ENCODE measurements at regions not wholly inside any gene's neighbourhood (a gene's known extent, or its start where the extent isn't known, plus 50 kb on each side); places are given as distances from the start of the nearest gene placed in this dataset.

DNA sequence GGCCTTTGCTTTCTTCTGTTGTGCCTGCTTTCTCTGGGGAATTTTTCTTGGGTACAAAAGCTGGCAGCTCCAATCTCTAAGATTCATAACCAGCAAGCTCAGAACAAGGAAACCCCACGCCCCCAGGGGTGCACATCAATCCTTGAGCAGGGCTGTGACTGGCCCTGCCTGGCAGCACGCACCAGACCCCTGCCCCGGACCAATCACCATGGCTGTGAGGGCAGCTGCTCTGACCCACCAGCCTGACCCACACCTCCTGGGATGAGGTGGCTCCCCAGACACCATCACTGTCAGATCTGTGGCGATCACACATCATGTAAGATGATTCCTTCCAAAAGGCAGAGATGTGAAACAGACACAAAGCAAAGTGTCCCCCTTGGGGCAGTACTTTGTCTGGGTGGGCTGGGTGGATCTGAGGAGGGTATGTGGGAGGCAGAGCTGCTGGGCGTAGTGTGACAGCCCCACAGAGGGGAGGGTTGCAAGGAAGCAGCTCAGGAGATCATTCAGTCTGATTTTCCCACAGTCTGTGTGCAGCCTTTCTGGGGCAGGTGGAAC lies 175.5 kb upstream of the SHH start:
- TF ChIP-seq FOXA1 (IDR thresholded peaks at IDR 0.05) (no peak), SUZ12 (IDR thresholded peaks at IDR 0.05) (no peak), ZNF384 (IDR thresholded peaks at IDR 0.05) (no peak), SP1 (IDR thresholded peaks at IDR 0.05) (no peak), TARDBP (IDR thresholded peaks at IDR 0.05) (no peak), ELF4 (IDR thresholded peaks at IDR 0.05) (no peak), BHLHE40 (IDR thresholded peaks at IDR 0.05; ENCODE audit: borderline replicate concordance) (no peak)
- TF ChIP-seq, protein P1, sequence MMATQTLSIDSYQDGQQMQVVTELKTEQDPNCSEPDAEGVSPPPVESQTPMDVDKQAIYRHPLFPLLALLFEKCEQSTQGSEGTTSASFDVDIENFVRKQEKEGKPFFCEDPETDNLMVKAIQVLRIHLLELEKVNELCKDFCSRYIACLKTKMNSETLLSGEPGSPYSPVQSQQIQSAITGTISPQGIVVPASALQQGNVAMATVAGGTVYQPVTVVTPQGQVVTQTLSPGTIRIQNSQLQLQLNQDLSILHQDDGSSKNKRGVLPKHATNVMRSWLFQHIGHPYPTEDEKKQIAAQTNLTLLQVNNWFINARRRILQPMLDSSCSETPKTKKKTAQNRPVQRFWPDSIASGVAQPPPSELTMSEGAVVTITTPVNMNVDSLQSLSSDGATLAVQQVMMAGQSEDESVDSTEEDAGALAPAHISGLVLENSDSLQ (IDR thresholded peaks at IDR 0.05) = no peak
